Fibroblast of gingiva (primary cell): ENCODE measurements at regions not wholly inside any gene's neighbourhood (a gene's known extent, or its start where the extent isn't known, plus 50 kb on each side); places are given as distances from the start of the nearest gene placed in this dataset.
A peak's percentile ranks its signal among the peaks of the same experiment; 100 is the strongest.

Experiments
- DNase-seq: peaks from one replicate; pipeline ENCODE4 v3.0.0-alpha.2; 2011; ENCODE audit warnings: low read depth

DNA sequence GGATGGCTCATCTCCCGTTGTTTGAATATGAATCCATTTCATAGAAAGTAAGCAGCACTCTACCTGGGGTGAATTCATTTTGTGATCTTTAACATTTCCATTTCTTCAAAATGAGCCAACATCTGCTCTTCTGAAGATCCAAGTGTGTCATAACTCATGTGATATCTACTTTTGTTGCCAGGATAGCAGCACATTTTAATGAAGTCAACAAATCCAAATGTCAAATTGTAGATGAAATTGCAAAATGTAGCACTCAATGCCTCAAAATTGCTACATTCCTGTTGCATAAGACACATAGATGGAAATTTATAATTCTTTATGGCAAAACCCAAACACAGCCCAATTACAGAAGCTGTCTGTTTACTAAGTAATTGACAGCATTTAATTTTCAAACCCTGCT, 360.7 kb downstream of the TMX3 start:
- peak; percentile 85 for DNase-seq

DNA sequence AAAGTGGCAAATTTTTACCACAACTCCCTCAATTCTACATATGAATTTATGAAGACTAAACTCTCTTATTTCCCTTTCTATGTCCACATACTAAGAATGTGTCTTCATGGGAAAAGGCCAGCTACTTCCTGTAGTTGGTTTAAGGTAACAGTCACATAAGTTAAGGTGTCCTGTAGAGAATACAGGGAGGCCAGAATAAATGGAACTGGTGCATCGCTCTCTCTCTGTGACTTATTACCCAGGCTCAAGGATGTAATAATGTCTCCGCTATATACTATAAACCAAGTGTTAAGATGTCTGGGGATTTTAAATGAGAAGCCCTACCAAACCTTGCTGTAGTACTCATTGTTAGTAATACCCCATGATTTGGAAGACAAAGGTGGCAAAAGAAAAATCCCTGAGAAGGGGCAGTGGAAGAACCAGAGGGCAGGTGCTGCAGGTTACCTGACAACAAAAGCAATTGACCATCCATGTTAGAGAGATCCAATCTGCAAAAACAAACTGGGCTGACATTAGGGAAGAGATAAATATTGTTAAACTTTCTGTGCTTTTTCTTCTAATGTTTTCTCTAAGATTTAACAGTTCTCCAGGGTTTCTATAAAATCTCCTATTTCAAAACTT, 372.8 kb downstream of the TMX3 start:
- no peak for DNase-seq

DNA sequence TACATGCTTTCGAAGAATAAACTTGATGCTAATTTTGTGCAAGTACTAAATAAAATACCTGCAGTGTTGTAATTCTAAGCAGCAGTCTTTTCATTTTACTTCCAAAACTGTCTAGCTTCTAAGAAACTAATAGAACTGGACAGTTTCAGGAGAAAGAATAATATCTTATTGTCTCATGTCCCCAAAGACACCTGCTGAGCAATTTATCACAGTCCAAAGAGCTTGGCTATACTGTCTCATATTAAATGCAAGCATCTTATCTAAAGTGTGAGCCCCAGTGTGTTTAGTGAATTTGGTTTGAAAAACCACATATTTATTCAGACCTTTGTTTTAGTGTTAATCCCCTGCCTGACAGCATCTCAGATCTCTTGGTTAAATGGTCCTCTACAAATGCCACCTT, 374.3 kb downstream of the TMX3 start:
- DNase-seq = no peak

DNA sequence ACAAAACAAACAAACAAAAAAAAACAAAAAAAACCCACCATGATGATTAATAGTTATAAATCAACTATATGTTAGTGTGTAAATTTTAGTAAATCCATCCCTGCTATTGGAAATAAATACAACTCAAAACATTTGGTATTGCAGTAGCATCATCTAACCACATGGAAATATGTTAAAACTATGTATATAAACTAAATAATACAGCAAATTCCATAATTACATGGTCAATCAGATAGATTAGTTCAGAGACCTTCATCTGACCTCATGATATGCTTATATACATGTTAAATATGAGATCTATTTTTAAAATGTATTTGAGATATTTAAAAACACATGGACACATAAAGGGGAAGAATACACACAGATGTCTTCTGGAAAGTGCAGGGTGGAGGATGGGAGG, 384.2 kb downstream of the TMX3 start:
- no peak for DNase-seq

DNA sequence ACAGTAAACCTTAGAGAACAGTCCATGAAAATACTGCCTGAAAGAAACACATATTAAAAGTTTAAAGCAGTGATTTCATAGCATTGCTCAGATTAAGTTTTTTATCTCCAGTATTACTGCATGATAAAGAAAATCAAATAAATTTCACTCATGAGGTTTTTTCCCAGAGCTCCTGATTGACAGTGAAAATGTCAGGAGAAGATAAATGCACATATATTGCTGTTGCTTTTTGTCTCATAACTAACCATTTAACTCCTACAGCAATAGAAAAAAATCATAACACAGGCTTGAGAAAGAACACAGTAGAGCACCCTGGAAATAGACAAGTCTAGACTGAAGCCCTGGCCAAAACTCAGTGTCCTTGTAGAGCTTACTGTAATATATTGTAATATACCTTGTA, 391.0 kb downstream of the TMX3 start:
- no peak for DNase-seq

DNA sequence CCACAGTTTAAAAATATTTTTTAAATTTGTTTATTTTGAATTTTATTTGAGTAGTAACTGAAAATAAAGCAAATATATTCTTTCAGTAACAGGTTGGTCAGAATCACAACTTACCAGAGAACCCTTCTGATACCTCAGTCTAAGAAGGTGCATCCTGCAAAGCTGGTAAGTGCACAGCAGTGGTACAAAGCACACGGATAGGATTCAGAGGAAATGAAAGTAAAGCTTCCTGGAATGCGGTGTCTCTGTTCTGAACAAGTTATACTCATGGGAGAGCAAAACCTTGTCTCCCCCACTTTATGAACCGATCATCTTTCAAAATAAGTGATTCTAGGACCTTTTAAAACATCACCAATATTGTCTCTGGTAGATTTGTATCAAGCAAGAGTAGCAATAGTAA, 398.3 kb downstream of the TMX3 start:
- DNase-seq = peak; percentile 10

DNA sequence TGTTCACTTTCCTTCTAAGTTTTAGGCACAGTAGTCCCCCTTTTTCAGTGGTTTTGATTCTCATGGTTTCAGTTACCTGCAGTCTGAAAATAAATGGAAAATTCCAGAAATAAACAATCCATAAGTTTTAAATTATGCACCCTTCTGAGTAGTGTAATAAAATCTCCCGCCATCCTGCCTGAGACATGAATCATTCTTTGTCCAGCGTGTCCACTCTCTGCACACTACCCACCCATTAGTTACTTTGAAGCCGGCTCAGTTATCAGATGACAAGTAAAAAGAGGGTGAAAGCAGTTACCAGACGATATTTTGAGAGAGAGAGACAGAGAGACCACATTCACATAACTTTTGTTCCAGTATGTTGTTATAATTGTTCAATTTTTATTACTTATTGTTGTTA, 400.5 kb downstream of the TMX3 start:
- peak; percentile 38 for DNase-seq

DNA sequence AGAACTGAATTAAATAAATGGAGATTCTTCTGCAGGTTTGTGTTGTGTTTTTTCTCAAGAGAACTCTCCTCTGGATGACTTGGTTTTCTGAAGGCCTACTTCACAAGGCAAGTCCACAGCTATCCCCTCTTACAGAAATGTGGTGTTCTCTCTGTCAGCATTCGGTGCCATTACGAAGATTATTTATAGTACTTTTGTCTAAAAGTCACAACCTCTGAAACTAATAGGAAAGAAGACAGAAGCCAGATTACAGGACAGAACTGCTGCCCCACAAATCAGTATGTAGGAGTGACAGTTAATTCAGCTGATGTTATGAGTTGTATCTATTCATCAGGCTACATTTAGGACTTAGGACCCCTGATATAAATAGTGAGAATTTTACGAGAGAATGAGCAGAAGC, 413.5 kb downstream of the TMX3 start:
- no peak for DNase-seq

DNA sequence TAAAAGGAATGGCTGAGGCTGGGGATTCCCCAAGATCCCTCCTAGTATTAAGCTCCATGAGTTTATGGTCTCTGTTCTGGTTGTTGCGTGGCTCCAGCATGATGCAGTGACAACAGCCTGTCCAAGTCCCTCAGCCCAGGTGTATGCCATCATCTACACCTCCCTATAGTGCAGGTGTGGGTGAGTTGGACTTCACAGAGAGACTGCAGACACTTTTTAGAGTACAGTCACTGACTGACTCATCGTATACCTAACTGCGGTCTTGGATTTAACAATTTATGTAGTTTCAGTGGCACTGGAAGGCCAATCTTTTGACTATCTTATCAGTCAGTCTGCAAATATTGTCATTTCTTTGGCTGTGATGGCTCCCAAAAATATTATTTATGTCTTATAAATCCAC, 415.0 kb downstream of the TMX3 start:
- DNase-seq = no peak

DNA sequence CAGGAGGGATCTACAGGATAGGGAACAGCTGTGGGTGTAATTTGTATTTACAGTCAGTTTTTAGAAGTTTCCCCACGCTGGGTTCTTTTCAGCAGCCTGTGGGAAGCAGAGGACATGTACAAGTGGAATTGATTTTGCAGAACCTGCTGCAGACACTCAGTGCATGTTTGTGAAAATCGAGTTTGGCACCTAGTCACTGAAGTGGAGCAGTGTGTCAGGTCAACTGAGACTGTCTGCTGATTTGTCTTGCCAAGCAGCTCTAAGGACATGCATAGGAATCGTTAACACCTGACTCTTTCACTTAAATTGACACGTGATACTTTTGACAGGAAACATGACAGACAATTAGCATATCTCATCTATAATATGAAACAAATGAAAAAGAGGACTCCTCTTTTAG, 416.6 kb downstream of the TMX3 start:
- DNase-seq = no peak

DNA sequence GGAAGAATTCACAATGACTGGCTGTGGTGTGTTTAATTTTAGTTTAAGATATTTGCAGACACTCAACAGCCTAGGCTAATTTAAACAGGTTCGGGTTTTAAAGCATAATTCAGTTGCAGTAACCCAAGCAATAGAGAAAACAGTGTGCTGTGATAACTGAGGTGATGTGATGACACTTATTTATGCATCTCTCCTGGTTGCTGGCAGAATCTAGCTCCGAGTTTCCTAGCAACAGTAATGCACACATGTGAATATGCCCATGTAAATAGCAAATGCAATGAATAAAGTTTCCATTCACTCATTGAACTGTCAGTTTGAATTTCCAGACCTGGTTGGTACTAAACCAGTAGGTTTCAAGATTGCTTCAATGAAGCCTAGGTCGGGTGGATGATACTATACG, 426.5 kb downstream of the TMX3 start:
- no peak for DNase-seq

DNA sequence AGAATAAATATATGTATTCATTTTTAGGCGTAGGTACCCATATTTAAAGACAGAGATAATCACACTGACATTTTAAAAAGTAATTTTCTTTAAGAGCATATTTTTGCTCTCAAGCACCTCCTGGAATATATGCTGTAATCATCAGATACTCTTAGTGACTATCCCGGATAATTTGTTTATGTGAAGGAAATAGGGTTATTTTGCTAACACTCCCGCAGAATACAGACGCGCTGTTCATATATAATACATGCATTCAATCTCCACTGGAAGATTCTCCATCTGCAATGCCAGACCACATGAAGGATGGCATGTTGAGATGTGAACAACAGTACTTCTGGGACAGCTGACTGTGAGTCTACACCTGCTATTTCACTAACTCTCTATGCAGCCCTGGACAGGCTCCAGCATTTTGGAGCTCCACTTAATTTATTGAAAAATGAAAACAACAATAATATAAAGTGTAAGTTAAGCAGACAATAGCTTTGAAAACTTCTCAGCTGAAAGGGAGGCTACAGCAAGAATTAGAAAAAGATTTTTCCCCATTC, 430.6 kb downstream of the TMX3 start:
- DNase-seq = no peak

DNA sequence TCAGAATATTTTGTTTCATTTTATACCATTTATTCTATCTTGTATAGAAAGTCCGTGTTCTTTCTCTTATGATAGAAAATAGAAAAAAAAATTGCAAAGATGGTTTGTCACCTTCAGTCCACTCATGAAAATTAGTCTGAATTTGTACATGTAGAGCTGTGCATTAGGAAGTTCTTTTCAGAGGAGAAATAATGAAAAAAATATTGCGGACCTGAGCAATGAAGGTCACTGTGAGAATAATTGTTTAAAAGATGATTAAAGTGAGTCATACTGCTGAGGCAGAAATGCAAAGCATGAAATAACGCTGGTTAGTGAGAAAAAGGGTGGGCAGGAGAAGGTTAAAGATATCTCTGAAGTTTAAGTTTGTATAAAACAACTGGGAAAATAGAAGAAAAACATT, 431.1 kb downstream of the TMX3 start:
- no peak for DNase-seq

DNA sequence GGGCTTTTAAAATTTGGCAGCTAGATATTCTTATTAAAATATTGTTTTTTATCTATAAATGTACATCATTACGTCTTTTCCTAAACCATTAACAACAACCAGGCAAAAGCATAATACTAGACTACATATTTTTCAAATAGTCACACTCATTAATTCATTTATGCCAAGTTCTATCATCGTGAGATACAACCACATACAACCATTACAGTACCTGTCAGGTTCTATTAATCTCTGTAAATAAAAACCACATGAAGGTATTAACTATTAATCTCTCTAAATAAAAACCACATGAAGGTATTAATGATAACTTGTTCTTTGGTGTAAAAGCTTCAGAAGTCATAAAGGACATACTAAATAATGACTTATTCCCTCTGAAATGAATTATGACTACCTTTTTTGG, 432.7 kb downstream of the TMX3 start:
- DNase-seq = no peak

DNA sequence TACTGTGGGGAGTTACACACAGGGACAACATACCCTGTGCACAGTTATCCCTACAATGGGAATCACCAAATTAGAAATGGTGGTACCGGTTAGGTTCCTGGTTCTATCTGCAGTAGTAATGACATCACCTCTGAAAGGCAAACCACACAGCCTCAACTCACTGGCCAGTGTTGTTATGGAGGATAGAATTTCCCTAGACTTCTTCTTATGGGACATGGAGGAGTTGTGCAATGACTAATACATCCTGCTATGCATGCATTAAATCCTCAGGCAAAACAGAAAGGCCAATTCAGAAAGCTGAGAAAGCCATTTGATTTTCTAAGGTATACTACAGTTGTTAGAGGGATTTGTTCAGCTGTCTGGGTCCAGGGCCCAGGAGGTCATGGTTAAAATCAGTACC, 439.3 kb downstream of the TMX3 start:
- peak; percentile 67 for DNase-seq

DNA sequence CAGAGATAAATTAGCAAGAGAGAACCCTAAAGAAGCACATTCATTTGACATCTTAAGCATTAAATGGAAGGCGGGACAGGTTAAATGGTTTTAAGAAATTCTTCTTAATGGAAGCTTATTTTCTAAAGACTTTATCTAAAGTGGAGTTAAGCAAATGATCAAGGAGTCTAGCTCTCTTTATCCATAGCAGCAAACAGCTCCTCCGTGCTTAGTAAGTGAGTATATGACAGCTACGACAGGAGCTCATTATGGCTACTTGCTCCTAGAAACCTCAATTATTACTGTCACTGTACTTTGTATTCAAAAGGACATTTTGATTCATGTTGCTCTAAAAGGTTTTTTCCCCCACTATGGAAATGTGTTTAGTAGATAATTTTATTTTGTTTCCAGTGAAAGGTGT, 444.9 kb downstream of the TMX3 start:
- no peak for DNase-seq

DNA sequence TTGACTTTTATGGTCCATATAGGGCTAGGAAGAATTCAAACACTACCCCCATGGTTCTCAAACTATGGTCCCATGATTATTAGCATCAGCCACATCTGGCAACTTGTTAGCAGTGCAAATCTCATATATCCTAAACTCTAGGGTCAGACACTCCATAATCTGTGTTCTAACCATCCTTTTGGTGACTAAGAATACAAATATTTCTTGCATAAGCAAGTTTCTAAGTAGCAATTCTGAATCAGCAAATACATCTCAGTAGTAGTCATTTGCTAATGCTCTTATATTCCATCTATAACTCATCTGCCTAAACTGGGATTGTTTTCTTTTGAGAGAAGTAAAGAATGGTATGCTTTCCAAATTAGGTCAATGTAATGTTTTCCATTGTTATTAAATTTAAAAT, 447.3 kb downstream of the TMX3 start:
- peak; percentile 43 for DNase-seq

DNA sequence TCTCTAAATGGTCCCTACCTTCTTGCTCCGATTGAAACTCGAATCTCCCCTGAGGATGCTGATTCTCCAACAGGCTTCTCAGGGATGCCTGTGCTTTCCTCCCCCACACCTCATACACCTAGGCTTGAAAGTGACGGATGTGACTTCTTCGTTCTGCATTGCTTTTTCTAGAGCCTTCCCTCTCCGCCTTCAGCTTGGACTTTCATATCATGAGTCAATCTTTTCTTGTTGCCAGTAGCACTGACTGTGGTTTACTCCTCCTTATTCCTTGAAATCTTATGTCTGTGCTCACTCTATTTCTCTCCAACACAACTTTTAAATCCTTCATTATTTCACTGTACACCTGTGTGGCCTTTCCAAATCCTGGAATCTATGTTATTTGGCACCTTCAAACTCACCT, 451.4 kb downstream of the TMX3 start:
- DNase-seq = no peak

DNA sequence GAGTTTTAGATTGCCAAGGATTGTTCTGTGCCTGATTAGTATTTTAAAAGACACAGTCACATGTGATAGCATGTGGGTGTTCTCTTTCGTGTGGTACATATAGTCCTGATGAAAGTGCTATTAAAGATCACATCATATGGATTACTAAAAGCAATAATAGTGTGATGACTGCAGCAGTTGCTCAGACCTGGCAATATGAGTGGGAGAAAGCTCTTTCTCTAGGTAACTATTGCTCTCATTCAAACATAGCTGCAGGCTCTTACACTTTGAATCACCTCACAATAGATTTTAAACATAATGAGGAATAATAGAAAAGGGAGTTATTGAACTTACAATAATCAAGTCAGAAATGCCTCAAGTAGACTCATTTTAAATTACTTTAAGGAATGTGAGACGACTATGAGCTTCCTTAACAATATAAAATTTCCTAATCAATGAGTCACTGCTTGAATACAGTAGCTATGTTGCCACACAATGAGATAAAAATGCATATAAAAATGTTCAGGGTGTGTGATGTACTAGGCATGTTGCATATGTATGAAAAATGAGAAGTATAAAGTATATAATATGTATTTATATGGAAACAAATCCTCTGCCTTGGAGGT, 452.1 kb downstream of the TMX3 start:
- peak; percentile 66 for DNase-seq

DNA sequence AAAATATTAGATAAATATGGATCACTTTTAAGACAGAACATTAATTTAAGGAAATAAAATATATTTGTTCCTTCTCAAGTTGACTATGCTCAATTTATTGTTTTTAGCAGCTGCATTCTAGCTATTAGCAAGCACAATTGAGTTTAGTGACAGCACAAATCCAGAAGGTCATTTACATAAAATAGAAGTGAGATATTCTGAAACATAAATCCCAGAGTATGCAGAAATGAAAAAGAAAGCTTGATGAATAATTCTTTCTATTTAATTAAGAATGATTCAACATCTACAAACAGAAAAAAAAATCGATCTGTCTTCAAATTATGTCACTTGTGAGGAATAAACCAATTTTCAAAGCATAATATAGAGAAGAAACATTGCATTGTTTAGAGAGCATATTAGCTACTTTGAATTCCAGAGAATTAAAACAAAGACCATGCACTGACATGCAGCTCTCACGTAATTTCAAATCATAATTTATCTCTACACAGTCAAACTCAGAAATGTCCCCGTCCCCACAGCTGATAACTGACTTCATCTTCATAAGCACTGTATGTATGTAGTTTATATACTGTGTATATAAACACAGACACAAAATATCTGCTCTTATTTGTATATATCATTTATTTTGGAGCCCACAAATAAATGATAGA, 458.4 kb downstream of the TMX3 start:
- no peak for DNase-seq

DNA sequence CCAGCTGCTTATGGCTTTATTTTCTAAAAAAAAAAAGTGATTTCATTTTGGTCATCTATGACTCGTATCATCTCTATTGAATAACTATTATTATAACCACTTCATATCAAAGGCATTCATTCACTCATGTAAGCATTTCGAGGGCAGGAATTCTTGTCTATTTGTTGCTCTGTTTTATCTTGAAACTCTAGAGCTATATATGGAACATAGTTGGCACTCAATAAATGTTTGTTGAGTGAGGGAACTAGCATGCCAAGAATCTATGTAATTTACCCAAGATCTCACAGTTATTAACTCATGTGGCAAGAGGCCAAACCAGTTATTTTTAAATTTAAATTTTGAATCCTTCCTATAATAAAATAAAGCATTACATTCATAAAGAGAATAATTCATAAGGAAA, 470.1 kb downstream of the TMX3 start:
- peak; percentile 23 for DNase-seq

DNA sequence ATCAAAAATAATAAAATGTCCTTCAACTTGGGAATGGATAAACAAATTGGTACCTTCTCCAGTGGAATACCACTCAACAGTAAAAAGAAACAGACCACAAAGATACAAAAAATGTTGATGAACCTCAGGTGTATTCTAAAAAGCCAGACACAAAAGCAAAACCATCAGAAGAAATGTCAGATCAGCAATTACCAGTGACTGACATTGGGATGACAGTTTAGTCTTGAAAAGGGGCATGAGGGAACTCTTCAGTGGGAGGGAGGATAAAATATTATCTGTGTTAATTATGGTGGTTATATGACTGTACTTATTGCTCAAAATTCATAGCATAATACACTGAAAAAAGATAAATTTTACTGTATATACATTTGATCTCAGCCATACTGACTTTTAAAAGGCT, 473.0 kb downstream of the TMX3 start:
- DNase-seq = no peak

DNA sequence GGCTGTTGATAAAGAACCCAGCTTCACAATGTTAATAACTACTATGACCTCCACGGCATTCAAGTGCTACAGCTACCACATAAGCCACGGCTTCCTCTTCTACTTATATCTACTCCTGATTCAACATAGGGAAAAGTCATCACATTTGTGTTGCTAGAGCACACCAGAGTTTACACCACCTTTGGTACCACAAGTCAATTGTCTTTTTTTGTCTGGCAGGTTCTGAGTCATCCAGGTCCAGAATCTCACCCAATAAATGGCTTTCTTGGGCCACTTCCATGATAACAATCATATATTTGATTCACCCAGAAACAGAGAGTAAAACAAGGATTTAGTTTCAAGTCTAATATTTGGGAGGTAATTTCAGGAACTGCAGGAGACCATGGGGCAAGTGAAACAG, 480.2 kb downstream of the TMX3 start:
- no peak for DNase-seq

DNA sequence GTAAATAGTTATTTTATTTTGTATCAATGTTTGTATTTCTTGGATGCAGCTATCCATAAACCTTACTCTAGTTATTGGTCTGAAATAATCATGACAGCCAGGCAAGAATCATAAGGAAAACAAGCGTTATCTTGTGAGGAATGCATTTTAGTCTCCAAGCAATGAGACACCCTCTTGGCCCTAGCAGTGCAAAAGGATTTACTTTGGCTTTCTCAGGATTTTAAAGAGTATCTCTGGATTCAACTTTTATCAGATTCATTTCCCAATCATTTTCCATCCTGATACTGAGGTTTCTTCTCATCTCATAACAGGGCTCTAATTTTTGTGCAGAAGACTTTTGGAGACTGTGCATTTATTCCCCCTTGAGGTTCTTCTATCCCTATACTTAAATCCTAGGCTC, 480.8 kb downstream of the TMX3 start:
- DNase-seq = no peak
